Testis (tissue), 2 donors: ENCODE measurements at regions not wholly inside any gene's neighbourhood (a gene's known extent, or its start where the extent isn't known, plus 50 kb on each side); places are given as distances from the start of the nearest gene placed in this dataset.

Source experiments
- DNase-seq: peaks from one replicate; pipeline ENCODE4 v3.0.0-alpha.2; 2019
- H3K27ac ChIP-seq, 2 donors: fragments of 200-600 bp; sonication (generic); one replicate each; pipeline ENCODE4 v1.5.1; 2019
- H3K27me3 ChIP-seq: fragments of 200-600 bp; sonication (generic); one replicate; pipeline ENCODE4 v1.5.1; 2019
- H3K36me3 ChIP-seq: fragments of 200-600 bp; sonication (generic); one replicate; pipeline ENCODE4 v1.5.1; 2017; ENCODE audit warnings: low read depth; ENCODE audit errors: missing control alignments
- H3K4me1 ChIP-seq: fragments of 200-600 bp; sonication (generic); one replicate; pipeline ENCODE4 v1.5.1; 2019
- H3K4me3 ChIP-seq, 2 donors: fragments of 200-600 bp; sonication (generic); one replicate each; pipeline ENCODE4 v1.5.1; 2017 to 2019
- H3K9me3 ChIP-seq: fragments of 200-600 bp; sonication (generic); one replicate; pipeline ENCODE4 v1.5.1; 2017
- CTCF ChIP-seq, 3 experiments: fragments of 450-650 bp in 2 of 3; fragments of 200-600 bp in 1 of 3; sonication (generic) in 1 of 3; IDR thresholded peaks; one replicate each; pipeline ENCODE4 v1.5.1; 2016 to 2019; ENCODE audit warnings: antibody characterized with exemption in 3 of 3, mild to moderate bottlenecking in 2 of 3, moderate library complexity in 1 of 3
- POLR2A ChIP-seq: fragments of 450-650 bp; IDR thresholded peaks from one replicate; pipeline ENCODE4 v1.6.1; 2017; ENCODE audit warnings: antibody characterized with exemption, mild to moderate bottlenecking, moderate library complexity
- WGBS, 2 donors: methylation state at CpG; one replicate each; pipeline ENCODE4 v1.1.5; 2018; 5-methylcytosine and 5-hydroxymethylcytosine counted together
- intact Hi-C: fragments of 100-400 bp; cut with DNase I; formaldehyde crosslinking; loops from one replicate; pipeline ENCODE4 v1.15.1; 2023; ENCODE audit warnings: low total_unique reads

GRCh38 chr2:122412360-122412759 lies 656.9 kb downstream of the TSN start:
- no peaks in the 10 kb centered on the region for H3K27me3 ChIP-seq
- H3K36me3 ChIP-seq = no peaks in the 10 kb centered on the region
- intact Hi-C loops = no loop called here
- no peaks in the 10 kb centered on the region for H3K9me3 ChIP-seq
- H3K4me3 ChIP-seq = no peak overlapping the region
- DNase-seq = no peak
- H3K4me1 ChIP-seq = no peaks in the 10 kb centered on the region
- 67 to 76% methylated on average over 6 of the region's 6 CpGs for WGBS, 2 donors
- no peak overlapping the region for H3K27ac ChIP-seq
- TF ChIP-seq CTCF (IDR thresholded peaks at IDR 0.05) (no peak), POLR2A (no peak)

GRCh38 chr2:122414902-122415301 lies 659.5 kb downstream of the TSN start:
- 61 to 62% methylated on average over 4 of the region's 4 CpGs for WGBS, 2 donors
- no peak for TF ChIP-seq POLR2A
- TF ChIP-seq CTCF (IDR thresholded peaks at IDR 0.05) = no peak

GRCh38 chr2:122417114-122417513 lies 661.7 kb downstream of the TSN start:
- intact Hi-C loops = no loop called here
- no peaks in the 10 kb centered on the region for H3K4me1 ChIP-seq
- H3K27me3 ChIP-seq = no peaks in the 10 kb centered on the region
- no peak overlapping the region for H3K4me3 ChIP-seq
- H3K36me3 ChIP-seq = no peaks in the 10 kb centered on the region
- 71 to 82% methylated on average over 1 of the region's 1 CpG for WGBS, 2 donors
- no peak overlapping the region for H3K27ac ChIP-seq
- TF ChIP-seq POLR2A (no peak), CTCF (IDR thresholded peaks at IDR 0.05) (no peak)
- H3K9me3 ChIP-seq = no peaks in the 10 kb centered on the region
- no peak for DNase-seq

More at GRCh38 chr2:122414902-122415301, 659.5 kb downstream of the TSN start:
- H3K4me1 ChIP-seq = no peaks in the 10 kb centered on the region
- no peak overlapping the region for H3K27ac ChIP-seq
- no peak overlapping the region for H3K4me3 ChIP-seq
- no peak for DNase-seq
- intact Hi-C loops = no loop called here
- no peaks in the 10 kb centered on the region for H3K27me3 ChIP-seq
- H3K36me3 ChIP-seq = no peaks in the 10 kb centered on the region
- no peaks in the 10 kb centered on the region for H3K9me3 ChIP-seq

- Histone ChIP-seq H3K27ac (no peak overlapping the region), H3K4me3 (no peak overlapping the region), H3K9me3 (no peaks in the 10 kb centered on the region), H3K4me1 (no peaks in the 10 kb centered on the region), H3K36me3 (no peaks in the 10 kb centered on the region), H3K27me3 (no peaks in the 10 kb centered on the region)
- intact Hi-C loops = no loop called here
- no peak for DNase-seq
- no peak for TF ChIP-seq CTCF (IDR thresholded peaks at IDR 0.05)
- no peak for TF ChIP-seq POLR2A
These were observed 666.3 kb downstream of the TSN start for GRCh38 chr2:122421775-122422174.

- TF ChIP-seq POLR2A = no peak
- no peak for TF ChIP-seq CTCF (IDR thresholded peaks at IDR 0.05)
- no peaks in the 10 kb centered on the region for H3K4me1 ChIP-seq
- no peak overlapping the region for H3K27ac ChIP-seq
- WGBS, 2 donors = 72 to 75% methylated on average over 7 of the region's 7 CpGs
- H3K27me3 ChIP-seq = no peaks in the 10 kb centered on the region
- DNase-seq = no peak
- intact Hi-C loops = no loop called here
- H3K9me3 ChIP-seq = no peaks in the 10 kb centered on the region
- H3K4me3 ChIP-seq = no peak overlapping the region
- no peaks in the 10 kb centered on the region for H3K36me3 ChIP-seq
These were observed 667.0 kb downstream of the TSN start for GRCh38 chr2:122422384-122422991.
